ENCODE measurements at regions not wholly inside any gene's neighbourhood (a gene's known extent, or its start where the extent isn't known, plus 50 kb on each side); places are given as distances from the start of the nearest gene placed in this dataset.

DNA sequence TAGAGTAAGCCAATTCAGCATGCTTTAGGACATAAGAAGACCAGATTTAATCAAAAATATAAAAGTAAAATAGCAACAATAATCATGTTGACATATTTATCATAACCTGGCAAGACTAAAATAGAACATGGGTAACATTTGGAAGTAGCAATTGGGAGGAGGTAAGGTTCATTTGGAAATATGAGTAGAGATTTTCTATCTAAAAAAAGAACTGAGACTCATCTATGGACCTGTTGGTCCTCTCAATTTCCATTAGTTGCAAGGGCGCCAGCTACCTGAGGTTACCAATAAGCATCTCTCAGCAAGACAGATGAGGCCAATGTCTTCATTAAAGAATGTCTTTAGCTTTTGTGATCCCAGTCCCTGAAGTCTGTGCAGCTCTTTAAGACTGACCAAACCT is 196.0 kb downstream of the IRS1 start:
- Histone ChIP-seq H3K4me3 (ENCODE audit: low read length in 2 of 2) (no peak overlapping the region), H3K27ac (ENCODE audit: low read length) (no peak overlapping the region), H3K4me1 (ENCODE audit: control insufficient read depth, insufficient read depth, low read length) (no peaks in the 10 kb centered on the region), H3K36me3 (ENCODE audit: control insufficient read depth in 2 of 2, insufficient read depth in 2 of 2, low read length in 2 of 2) (no peaks in the 10 kb centered on the region), H3K9ac (ENCODE audit: low read length in 2 of 2) (no peak overlapping the region), H3K9me3 (ENCODE audit: control insufficient read depth in 2 of 2, low read length in 2 of 2) (no peaks in the 10 kb centered on the region), H3K27me3 (ENCODE audit: control insufficient read depth in 1 of 2, insufficient read depth in 2 of 2, low read length in 2 of 2) (no peaks in the 10 kb centered on the region)

DNA sequence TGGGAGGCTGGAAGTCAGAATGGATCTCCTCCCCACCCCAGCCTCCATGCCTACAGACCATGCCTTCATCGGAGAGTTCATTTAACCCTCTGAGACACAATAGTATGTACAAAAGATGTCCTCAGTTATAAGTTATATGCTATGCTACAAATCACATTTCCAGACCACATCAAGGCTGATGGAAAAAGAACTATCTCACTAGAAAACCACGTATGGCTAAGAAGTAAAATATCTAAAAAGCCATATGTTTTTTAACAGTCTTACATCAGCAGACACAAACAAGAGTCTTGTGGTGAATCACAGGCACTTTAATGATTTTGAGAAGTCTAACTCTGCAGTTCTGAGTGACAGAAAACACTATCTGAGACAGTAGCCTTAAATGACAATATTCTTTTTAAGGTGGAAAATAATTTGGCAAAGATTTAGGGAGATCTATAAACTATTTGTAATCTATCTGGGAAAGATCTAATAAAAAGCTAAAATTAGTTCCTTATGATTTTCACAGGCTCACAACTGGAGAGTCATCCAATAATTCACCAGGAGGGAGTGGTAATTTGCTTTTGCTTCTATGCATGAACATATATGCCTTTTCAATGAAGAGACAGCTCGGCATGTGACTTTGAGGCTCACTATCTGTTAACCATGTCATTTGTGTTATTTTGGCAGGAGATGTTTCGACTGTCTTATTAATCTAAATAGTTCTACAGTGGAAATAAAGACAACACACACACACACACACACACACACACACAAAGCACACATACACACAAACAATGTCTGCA is 197.5 kb downstream of the IRS1 start:
- no peaks in the 10 kb centered on the region for H3K27me3 ChIP-seq (ENCODE audit: control insufficient read depth in 1 of 2, insufficient read depth in 2 of 2, low read length in 2 of 2)
- no peak overlapping the region for H3K27ac ChIP-seq (ENCODE audit: low read length)
- H3K36me3 ChIP-seq (ENCODE audit: control insufficient read depth in 2 of 2, insufficient read depth in 2 of 2, low read length in 2 of 2) = no peaks in the 10 kb centered on the region
- no peaks in the 10 kb centered on the region for H3K4me1 ChIP-seq (ENCODE audit: control insufficient read depth, insufficient read depth, low read length)
- H3K9me3 ChIP-seq (ENCODE audit: control insufficient read depth in 2 of 2, low read length in 2 of 2) = no peaks in the 10 kb centered on the region
- H3K9ac ChIP-seq (ENCODE audit: low read length in 2 of 2) = no peak overlapping the region
- no peak overlapping the region for H3K4me3 ChIP-seq (ENCODE audit: low read length in 2 of 2)

GRCh38 chr2:226600802-226601201 is 198.8 kb downstream of the IRS1 start:
- H3K4me1 ChIP-seq (ENCODE audit: control insufficient read depth, insufficient read depth, low read length) = no peaks in the 10 kb centered on the region
- no peak overlapping the region for H3K27ac ChIP-seq (ENCODE audit: low read length)
- no peaks in the 10 kb centered on the region for H3K27me3 ChIP-seq (ENCODE audit: control insufficient read depth in 1 of 2, insufficient read depth in 2 of 2, low read length in 2 of 2)
- H3K36me3 ChIP-seq (ENCODE audit: control insufficient read depth in 2 of 2, insufficient read depth in 2 of 2, low read length in 2 of 2) = no peaks in the 10 kb centered on the region
- no peaks in the 10 kb centered on the region for H3K9me3 ChIP-seq (ENCODE audit: control insufficient read depth in 2 of 2, low read length in 2 of 2)
- no peak overlapping the region for H3K4me3 ChIP-seq (ENCODE audit: low read length in 2 of 2)
- no peak overlapping the region for H3K9ac ChIP-seq (ENCODE audit: low read length in 2 of 2)

DNA sequence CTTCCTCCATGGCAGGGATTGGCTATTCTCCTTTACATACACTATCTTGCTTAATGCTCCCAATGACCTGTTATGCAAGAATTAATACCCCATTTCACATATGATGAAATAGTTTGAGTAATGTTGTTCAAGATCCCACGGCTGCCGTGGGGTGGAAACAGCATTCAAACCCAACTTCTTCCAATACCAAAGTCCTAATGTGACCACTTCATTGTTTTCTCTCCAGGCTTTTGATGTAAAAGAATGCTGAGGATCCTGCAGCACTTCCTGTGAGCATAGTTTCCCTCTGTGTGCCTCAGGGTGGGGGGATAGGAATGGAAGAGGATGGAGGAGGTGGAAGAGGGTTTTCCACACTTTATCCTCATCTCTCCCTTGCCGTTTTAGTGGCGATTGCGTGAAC is 199.4 kb downstream of the IRS1 start:
- Histone ChIP-seq H3K27ac (ENCODE audit: low read length) (no peak overlapping the region), H3K27me3 (ENCODE audit: control insufficient read depth in 1 of 2, insufficient read depth in 2 of 2, low read length in 2 of 2) (no peaks in the 10 kb centered on the region), H3K4me1 (ENCODE audit: control insufficient read depth, insufficient read depth, low read length) (no peaks in the 10 kb centered on the region), H3K9me3 (ENCODE audit: control insufficient read depth in 2 of 2, low read length in 2 of 2) (no peaks in the 10 kb centered on the region), H3K9ac (ENCODE audit: low read length in 2 of 2) (no peak overlapping the region), H3K36me3 (ENCODE audit: control insufficient read depth in 2 of 2, insufficient read depth in 2 of 2, low read length in 2 of 2) (no peaks in the 10 kb centered on the region), H3K4me3 (ENCODE audit: low read length in 2 of 2) (no peak overlapping the region)

DNA sequence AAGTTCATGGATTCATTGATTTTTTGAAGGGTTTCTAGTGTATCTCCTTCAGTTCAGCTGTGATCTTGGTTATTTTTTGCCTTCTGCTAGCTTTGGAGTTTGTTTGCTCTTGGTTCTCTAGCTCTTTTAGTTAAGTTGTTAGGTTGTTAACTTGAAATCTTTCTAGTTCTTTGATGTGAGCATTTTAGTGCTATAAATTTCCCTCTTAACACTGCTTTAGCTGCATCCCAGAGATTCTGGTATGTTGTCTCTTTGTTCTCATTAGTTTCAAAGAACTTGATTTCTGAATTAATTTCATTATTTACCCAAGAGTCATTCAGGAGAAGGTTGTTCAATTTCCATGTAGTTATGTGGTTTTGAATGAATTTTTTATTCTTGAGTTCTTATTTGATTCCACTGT is 210.6 kb downstream of the IRS1 start:
- no peak overlapping the region for H3K27ac ChIP-seq (ENCODE audit: low read length)

DNA sequence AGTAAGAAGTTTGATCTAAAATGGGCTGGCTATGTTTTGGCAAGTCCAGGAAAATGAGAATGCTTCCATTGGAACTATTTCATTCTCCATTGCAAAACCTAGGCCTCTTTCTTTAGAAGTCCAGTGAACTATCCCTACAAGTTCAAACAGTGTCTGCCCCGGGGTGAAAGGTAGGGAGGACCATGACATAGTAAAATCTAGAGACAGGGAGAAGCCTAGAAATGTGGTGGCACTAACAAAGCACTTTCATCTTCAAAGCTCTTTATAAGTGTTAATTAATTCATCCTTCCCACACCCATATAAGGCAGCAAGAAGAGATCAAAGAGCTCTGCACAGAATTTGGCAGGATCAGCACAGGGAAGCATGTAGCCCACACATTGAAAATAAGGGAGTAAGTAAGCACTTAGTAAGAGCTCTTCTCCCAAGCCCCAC is 214.5 kb downstream of the IRS1 start:
- H3K4me3 ChIP-seq (ENCODE audit: low read length in 2 of 2) = no peak overlapping the region
- no peak overlapping the region for H3K9ac ChIP-seq (ENCODE audit: low read length in 2 of 2)
- H3K4me1 ChIP-seq (ENCODE audit: control insufficient read depth, insufficient read depth, low read length) = no peaks in the 10 kb centered on the region
- no peak overlapping the region for H3K27ac ChIP-seq (ENCODE audit: low read length)
- H3K9me3 ChIP-seq (ENCODE audit: control insufficient read depth in 2 of 2, low read length in 2 of 2) = no peaks in the 10 kb centered on the region
- H3K27me3 ChIP-seq (ENCODE audit: control insufficient read depth in 1 of 2, insufficient read depth in 2 of 2, low read length in 2 of 2) = no peaks in the 10 kb centered on the region
- no peaks in the 10 kb centered on the region for H3K36me3 ChIP-seq (ENCODE audit: control insufficient read depth in 2 of 2, insufficient read depth in 2 of 2, low read length in 2 of 2)

More for the DNA sequence above, 210.6 kb downstream of the IRS1 start:
- Histone ChIP-seq H3K4me3 (ENCODE audit: low read length in 2 of 2) (no peak overlapping the region), H3K4me1 (ENCODE audit: control insufficient read depth, insufficient read depth, low read length) (no peaks in the 10 kb centered on the region), H3K27me3 (ENCODE audit: control insufficient read depth in 1 of 2, insufficient read depth in 2 of 2, low read length in 2 of 2) (no peaks in the 10 kb centered on the region), H3K9me3 (ENCODE audit: control insufficient read depth in 2 of 2, low read length in 2 of 2) (no peaks in the 10 kb centered on the region), H3K36me3 (ENCODE audit: control insufficient read depth in 2 of 2, insufficient read depth in 2 of 2, low read length in 2 of 2) (no peaks in the 10 kb centered on the region), H3K9ac (ENCODE audit: low read length in 2 of 2) (no peak overlapping the region)

- no peaks in the 10 kb centered on the region for H3K9me3 ChIP-seq (ENCODE audit: control insufficient read depth in 2 of 2, low read length in 2 of 2)
- no peaks in the 10 kb centered on the region for H3K27me3 ChIP-seq (ENCODE audit: control insufficient read depth in 1 of 2, insufficient read depth in 2 of 2, low read length in 2 of 2)
- H3K27ac ChIP-seq (ENCODE audit: low read length) = no peak overlapping the region
- H3K9ac ChIP-seq (ENCODE audit: low read length in 2 of 2) = no peak overlapping the region
- no peak overlapping the region for H3K4me3 ChIP-seq (ENCODE audit: low read length in 2 of 2)
- no peaks in the 10 kb centered on the region for H3K36me3 ChIP-seq (ENCODE audit: control insufficient read depth in 2 of 2, insufficient read depth in 2 of 2, low read length in 2 of 2)
- H3K4me1 ChIP-seq (ENCODE audit: control insufficient read depth, insufficient read depth, low read length) = no peaks in the 10 kb centered on the region
Measured at GRCh38 chr2:226584518-226585055, 215.0 kb downstream of the IRS1 start.

DNA sequence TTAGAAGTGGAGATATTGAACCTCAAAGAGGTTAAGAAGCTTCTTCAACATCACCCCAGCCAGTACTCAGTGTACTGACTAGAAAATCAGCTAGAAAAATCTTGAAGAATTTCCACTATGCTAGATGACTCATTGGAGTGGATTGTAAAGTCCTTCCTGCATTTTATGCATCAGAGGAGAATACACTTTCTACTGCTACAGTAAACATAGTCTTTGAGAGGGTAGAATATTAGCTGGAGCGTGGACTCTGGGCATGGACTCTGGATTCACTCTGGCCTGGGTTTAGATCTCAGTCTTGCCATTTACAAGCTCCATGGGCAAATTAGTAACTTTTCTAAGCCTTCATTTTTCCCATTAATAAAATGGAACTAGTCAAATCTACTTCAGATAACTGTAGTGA is 215.9 kb downstream of the IRS1 start:
- Histone ChIP-seq H3K9me3 (ENCODE audit: control insufficient read depth in 2 of 2, low read length in 2 of 2) (no peaks in the 10 kb centered on the region), H3K27ac (ENCODE audit: low read length) (no peak overlapping the region), H3K27me3 (ENCODE audit: control insufficient read depth in 1 of 2, insufficient read depth in 2 of 2, low read length in 2 of 2) (no peaks in the 10 kb centered on the region), H3K4me3 (ENCODE audit: low read length in 2 of 2) (no peak overlapping the region), H3K36me3 (ENCODE audit: control insufficient read depth in 2 of 2, insufficient read depth in 2 of 2, low read length in 2 of 2) (no peaks in the 10 kb centered on the region), H3K9ac (ENCODE audit: low read length in 2 of 2) (no peak overlapping the region), H3K4me1 (ENCODE audit: control insufficient read depth, insufficient read depth, low read length) (no peaks in the 10 kb centered on the region)

GRCh38 chr2:226581661-226582060 is 218.0 kb downstream of the IRS1 start:
- no peak overlapping the region for H3K4me3 ChIP-seq (ENCODE audit: low read length in 2 of 2)
- no peaks in the 10 kb centered on the region for H3K36me3 ChIP-seq (ENCODE audit: control insufficient read depth in 2 of 2, insufficient read depth in 2 of 2, low read length in 2 of 2)
- no peaks in the 10 kb centered on the region for H3K27me3 ChIP-seq (ENCODE audit: control insufficient read depth in 1 of 2, insufficient read depth in 2 of 2, low read length in 2 of 2)
- no peaks in the 10 kb centered on the region for H3K9me3 ChIP-seq (ENCODE audit: control insufficient read depth in 2 of 2, low read length in 2 of 2)
- H3K9ac ChIP-seq (ENCODE audit: low read length in 2 of 2) = no peak overlapping the region
- H3K4me1 ChIP-seq (ENCODE audit: control insufficient read depth, insufficient read depth, low read length) = no peaks in the 10 kb centered on the region
- no peak overlapping the region for H3K27ac ChIP-seq (ENCODE audit: low read length)

- Histone ChIP-seq H3K9ac (ENCODE audit: low read length in 2 of 2) (no peak overlapping the region), H3K27ac (ENCODE audit: low read length) (no peak overlapping the region), H3K9me3 (ENCODE audit: control insufficient read depth in 2 of 2, low read length in 2 of 2) (no peaks in the 10 kb centered on the region), H3K36me3 (ENCODE audit: control insufficient read depth in 2 of 2, insufficient read depth in 2 of 2, low read length in 2 of 2) (no peaks in the 10 kb centered on the region), H3K4me1 (ENCODE audit: control insufficient read depth, insufficient read depth, low read length) (no peaks in the 10 kb centered on the region), H3K4me3 (ENCODE audit: low read length in 2 of 2) (no peak overlapping the region), H3K27me3 (ENCODE audit: control insufficient read depth in 1 of 2, insufficient read depth in 2 of 2, low read length in 2 of 2) (no peaks in the 10 kb centered on the region)
Measured at GRCh38 chr2:226581004-226581403, 218.6 kb downstream of the IRS1 start.

GRCh38 chr2:226580403-226580802 is 219.2 kb downstream of the IRS1 start:
- no peaks in the 10 kb centered on the region for H3K4me1 ChIP-seq (ENCODE audit: control insufficient read depth, insufficient read depth, low read length)
- no peak overlapping the region for H3K9ac ChIP-seq (ENCODE audit: low read length in 2 of 2)
- H3K4me3 ChIP-seq (ENCODE audit: low read length in 2 of 2) = no peak overlapping the region
- H3K27me3 ChIP-seq (ENCODE audit: control insufficient read depth in 1 of 2, insufficient read depth in 2 of 2, low read length in 2 of 2) = no peaks in the 10 kb centered on the region
- no peaks in the 10 kb centered on the region for H3K9me3 ChIP-seq (ENCODE audit: control insufficient read depth in 2 of 2, low read length in 2 of 2)
- no peak overlapping the region for H3K27ac ChIP-seq (ENCODE audit: low read length)
- H3K36me3 ChIP-seq (ENCODE audit: control insufficient read depth in 2 of 2, insufficient read depth in 2 of 2, low read length in 2 of 2) = no peaks in the 10 kb centered on the region
